GM19240 (cell line): ENCODE measurements at regions not wholly inside any gene's neighbourhood (a gene's known extent, or its start where the extent isn't known, plus 50 kb on each side); places are given as distances from the start of the nearest gene placed in this dataset.

Source experiments
- DNase-seq: peaks from one replicate; pipeline ENCODE4 v3.0.0; 2011; ENCODE audit warnings: low spot score; ENCODE audit not compliant: insufficient read length

DNA sequence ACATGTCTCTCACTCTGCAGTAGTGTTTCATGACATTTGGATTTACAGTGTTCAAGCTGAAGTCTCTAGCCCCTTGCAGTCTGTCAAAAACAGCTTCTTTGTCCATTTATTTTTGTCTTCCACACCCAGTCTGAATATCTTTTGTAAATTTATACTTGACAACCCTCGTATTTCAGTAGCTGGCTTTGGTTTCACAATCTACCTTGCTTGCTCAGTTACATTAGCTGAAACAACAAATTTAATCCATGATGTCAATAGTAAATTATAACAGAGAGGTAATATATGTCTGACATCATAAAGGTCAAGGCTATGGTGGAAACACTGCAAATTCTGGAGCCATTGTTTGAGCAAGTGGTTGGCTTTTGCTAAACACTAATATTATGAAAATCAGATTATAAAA, 328.7 kb downstream of the MTX2 start:
- DNase-seq = no peak

DNA sequence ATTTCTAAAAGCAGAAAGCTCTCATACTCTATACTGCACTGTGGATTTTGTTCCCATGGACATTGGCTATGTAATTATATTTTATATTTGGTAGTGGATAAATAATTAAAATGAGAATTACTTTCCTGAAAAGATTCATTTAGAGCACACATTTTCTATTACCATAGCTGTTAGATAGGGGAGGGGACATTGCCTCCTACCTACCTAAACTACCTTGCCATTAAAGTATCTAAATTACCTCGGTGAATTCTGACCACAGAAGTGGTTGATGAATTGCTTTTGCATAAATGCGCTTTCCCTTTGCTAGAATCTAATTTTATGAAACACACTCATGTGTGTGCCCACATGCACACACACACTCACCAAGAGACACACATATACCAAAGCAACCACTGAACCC, 329.1 kb downstream of the MTX2 start:
- DNase-seq = no peak

DNA sequence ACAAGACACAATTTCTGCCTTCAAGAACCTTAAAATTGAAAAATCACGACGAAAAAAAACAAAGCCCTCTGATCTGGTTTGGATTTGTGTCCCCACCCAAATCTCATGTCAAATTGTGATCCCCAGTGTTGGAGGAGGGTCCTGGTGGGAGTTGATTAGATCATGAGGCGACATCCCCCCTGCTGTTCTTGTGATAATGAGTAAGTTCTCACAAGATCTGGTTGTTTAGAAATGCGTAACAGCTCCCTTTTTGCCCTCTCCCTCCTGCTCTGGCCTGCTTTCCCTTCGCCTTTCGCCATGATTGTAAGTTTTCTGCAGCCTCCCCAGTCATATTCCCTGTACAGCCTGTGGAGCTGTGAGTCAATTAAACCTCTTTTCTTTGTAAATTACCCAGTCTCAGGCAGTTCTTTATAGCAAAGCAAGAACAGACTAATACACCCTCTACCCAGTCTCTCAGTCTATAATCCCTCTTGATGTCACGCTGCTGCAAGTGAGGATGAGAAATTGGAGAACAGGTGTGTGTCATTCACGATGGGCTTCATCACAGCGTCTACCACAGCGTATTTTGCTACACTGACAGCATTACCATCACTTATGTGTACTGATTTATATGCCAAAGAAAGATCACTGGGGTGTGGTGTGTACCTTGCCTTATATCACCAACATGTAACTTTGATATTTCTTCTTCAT, 330.7 kb downstream of the MTX2 start:
- no peak for DNase-seq

DNA sequence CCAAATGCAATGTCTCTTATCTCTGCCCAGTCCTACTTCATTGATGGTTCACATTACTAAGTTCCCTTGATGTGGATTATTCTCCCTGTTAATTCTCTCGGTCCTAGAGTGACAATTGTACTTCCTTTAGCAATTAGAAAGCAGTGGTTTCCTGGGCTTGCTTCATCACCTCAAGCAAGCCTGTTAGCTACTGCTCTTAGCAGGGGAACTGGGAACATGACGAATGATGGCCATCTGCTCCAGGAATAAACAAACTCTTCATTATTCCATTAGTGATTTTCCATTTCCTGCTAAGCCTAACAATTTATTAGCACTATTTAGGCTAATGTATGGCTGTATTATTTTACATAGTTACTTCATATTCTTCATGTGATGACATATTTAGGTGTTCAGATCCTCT, 331.8 kb downstream of the MTX2 start:
- no peak for DNase-seq

- no peak for DNase-seq
Measured at GRCh38 chr2:176612036-176612435, 342.8 kb downstream of the MTX2 start.

DNA sequence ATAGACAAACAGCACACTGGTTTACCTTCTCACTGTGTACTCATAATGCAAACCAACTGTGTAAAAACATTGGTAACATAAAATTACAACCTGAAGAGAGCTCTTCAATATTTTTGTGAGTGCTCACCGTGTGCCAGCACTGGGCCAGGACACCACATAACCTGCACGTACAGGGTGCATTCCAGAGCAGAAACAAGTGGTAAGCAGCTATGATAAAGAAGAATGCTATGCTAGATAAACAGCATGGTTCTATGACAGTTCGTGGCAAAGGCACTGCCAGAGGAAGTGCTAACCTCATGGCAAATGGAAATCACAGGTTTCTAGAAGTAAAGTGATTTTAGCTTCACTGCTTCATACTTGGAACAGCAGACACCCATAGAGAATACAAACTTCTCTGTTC, 343.5 kb downstream of the MTX2 start:
- no peak for DNase-seq

- no peak for DNase-seq
Measured at GRCh38 chr2:176613323-176613987, 344.2 kb downstream of the MTX2 start.

- no peak for DNase-seq
Measured at GRCh38 chr2:176614049-176614448, 344.8 kb downstream of the MTX2 start.

DNA sequence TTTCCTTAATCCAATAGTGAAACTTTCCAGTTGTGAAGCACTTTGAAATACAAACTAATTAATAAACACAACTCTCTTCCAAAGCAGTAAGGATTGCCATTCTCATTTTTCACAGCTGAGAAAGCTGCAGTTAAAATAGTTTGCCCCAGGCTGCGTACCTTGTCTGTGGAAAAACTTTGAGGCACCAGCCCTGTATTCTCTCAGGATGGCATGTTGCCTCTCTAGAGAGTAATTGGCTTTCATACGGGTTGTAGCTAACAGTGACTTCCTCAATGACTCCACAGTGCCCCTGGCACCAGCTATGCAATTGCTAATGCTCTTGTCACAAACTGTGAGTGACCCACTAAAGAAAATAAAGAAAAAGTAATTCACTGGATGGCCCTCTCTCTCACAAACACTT, 345.7 kb downstream of the MTX2 start:
- DNase-seq = no peak

- no peak for DNase-seq
Measured at GRCh38 chr2:176619504-176619903, 350.3 kb downstream of the MTX2 start.

DNA sequence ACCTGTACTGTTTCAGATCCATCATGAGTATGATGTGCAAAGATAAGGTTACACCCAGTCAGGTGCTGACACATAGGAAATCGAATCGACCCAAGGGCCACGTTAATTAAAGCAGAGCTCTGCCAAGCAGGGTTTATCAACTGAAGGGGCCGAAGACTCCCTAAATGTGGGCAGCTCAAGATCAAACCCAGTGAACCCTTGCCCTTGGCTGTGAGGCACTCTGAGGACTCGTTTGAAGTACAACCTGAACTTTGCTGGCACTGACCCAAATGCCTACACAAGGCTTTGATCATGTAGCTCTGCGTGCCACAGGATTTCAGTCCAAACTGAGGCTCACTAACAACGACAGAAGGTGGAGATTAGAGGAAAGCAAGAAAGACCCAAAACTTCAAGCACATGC, 352.1 kb downstream of the MTX2 start:
- no peak for DNase-seq

GRCh38 chr2:176622792-176623191, 353.6 kb downstream of the MTX2 start:
- no peak for DNase-seq

DNA sequence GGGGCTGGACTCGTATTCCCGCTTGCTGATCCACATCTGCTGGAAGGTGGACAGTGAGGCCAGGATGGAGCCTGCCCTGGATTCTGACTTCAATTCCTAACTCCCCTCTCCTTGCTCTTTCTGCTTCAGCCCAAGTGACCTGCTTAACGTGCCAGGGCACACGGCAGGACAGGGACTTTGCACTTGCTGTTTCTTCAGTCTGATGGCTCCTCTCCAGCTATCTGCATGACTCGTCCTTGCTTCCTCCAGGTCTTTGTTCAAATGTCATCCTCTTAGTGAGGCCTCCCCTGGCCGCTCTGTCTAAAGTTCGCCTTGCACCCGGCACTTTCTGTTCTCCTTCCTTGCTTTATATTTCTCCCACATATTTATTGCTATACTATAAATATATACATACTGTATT, 357.6 kb downstream of the MTX2 start:
- DNase-seq = no peak

DNA sequence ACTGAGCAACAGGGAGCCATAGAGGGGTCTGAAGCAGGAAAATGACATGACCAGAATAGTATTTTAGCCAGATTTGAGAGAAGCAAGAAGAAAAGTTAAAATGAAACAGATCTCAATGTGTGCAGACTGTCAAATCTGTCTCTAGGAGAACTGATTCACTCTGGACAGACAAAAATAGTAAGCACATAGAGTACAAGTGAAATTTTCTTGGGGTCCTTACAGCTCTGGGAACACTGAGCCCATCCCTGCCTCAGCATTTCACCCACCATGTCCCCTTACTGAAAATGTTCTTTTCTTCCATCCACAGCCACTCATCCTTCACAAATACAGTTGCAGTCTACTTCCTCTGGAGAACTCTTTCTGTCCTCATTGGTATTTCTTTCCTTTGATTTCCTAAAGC, 359.2 kb downstream of the MTX2 start:
- no peak for DNase-seq

DNA sequence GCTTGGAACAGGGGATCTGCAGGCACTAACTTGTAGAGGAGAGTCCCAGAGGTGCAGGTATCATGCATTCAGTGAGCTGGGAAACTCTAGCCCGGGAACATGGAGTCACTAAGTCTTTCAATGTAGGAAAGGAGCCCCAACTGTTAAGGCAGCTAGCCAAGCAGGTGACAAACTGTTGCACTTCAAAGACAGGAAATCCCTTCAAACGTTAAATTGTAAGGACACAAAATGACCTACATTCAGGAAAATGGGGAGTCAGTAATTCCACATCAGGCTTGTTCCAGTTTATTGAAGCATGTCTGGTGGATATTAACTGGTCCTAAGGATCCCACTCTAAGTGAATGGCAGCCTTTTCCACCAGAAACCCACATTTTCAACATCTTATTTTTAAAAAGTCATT, 364.5 kb downstream of the MTX2 start:
- DNase-seq = no peak

DNA sequence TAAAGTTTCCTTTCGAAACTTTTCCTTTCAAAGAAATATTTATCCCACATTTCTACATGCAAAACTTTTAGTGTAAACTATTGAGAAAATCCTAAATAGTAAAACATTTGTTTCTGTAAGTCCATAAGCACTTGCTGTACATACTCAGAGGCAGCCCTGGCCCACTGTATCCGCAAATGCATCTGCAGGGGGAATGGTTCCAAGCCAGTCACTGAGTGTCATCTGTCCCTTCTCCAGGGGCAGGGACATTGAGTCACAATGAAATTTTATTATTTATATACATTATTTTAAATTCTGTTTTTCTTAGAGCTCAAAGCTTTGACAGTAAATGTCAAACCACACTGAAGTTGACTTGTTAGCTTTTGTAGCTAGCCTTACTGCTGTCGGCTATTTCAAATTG, 367.2 kb downstream of the MTX2 start:
- DNase-seq = no peak

GRCh38 chr2:176637142-176637485, 367.9 kb downstream of the MTX2 start:
- no peak for DNase-seq

DNA sequence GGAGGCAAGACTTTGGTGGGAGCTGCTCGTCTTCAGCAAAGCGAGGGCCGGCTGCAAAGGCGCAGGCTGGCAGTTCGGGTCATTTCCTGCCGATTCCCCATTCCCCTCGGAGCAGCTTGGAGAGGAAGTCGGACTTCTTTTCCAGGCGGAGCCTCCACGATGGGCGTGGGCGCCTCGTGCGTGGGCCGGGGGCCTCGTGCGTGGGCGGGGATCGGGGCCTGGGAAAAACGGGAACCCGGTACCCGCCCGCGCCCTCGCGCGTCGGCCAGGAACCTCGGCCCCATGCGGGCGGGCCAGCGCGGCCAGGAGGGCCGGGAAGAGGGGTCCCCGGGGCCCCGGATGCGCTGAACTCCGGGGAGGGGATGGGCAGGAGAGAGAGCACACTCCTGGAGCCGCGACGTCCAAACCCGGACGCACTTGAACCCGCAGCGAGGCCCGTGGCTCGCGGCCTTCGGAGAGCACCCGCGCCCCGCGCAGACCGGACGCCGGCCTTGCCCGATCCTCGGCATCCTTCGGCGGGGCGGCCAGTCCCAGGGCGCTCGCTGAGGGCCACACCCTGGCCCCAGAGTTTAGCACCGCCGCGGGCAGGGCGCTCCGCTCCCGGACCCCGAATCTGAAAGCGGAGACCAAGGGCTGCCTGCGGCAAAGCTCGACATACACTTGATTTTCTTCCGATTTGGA, 368.4 kb downstream of the MTX2 start:
- no peak for DNase-seq

- peak; percentile 53 for DNase-seq
Measured at GRCh38 chr2:176638167-176639015, 369.1 kb downstream of the MTX2 start.

DNA sequence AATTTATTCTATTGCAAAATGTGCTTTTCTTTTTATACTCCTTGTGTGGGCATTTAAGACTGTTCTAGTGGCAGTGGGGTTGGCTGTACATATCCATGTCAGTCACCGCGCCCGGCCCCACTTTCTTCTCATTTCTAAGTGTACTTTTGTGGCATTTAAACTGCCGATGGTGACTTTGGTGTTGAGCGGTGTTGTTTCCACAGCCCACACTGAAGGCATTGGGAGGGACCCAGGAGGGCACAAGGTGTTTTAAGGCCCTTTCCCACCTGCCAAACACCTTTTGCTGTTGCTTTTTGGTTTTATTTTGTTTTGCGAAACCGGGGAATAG, 369.7 kb downstream of the MTX2 start:
- no peak for DNase-seq

GRCh38 chr2:176639671-176640070, 370.4 kb downstream of the MTX2 start:
- no peak for DNase-seq

- no peak for DNase-seq
Measured at GRCh38 chr2:176641436-176641835, 372.2 kb downstream of the MTX2 start.
